Panc1 (cell line): ENCODE measurements at regions not wholly inside any gene's neighbourhood (a gene's known extent, or its start where the extent isn't known, plus 50 kb on each side); places are given as distances from the start of the nearest gene placed in this dataset.

Experiments
- POLR2AphosphoS5 ChIP-seq: IDR thresholded peaks from 2 replicates; pipeline ENCODE4 v1.6.1; 2012; ENCODE audit warnings: mild to moderate bottlenecking, low read depth, low read length, moderate library complexity
- SIN3A ChIP-seq: IDR thresholded peaks from 2 replicates; pipeline ENCODE4 v1.6.1; 2012; ENCODE audit warnings: low read depth, mild to moderate bottlenecking, low read length, moderate library complexity, borderline replicate concordance; ENCODE audit not compliant: insufficient read depth
- TCF7L2 ChIP-seq: IDR thresholded peaks from 2 replicates; pipeline ENCODE4 v1.6.1; 2011; ENCODE audit warnings: mild to moderate bottlenecking, low read depth, low read length, inconsistent platforms
- TF ChIP-seq, protein P1 (sequence below): fragments of 450-650 bp; IDR thresholded peaks from 2 replicates; pipeline ENCODE4 v1.5.1; 2017; ENCODE audit warnings: mild to moderate bottlenecking
- TF ChIP-seq, protein P2 (sequence below), 2 experiments: IDR thresholded peaks; 2 replicates each; pipeline ENCODE4 v1.6.1; 2011 to 2012; ENCODE audit warnings: low read depth in 2 of 2, control low read depth in 1 of 2, low read length in 1 of 2, mild to moderate bottlenecking in 1 of 2, moderate library complexity in 1 of 2; ENCODE audit not compliant: insufficient read depth in 1 of 2

DNA sequence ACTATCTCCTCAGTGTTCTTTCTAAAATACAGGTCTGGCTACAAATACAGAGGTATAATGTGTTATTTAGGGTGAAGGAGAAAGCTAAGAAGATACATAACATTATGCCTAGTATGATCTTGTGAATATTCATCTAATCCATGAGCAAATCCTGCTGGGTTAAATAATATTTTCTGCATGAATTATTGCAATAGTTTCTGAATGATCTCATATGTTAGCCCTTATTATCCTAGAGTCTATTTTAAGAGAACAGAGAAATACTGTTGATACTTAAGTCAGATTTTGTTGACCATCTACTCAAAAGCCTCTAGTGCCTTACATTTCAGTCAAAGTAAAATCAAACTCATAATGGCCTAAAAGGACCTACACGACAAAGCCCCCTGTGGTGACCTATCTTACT, 382.3 kb downstream of the FIGN start:
- TF ChIP-seq, protein P1, sequence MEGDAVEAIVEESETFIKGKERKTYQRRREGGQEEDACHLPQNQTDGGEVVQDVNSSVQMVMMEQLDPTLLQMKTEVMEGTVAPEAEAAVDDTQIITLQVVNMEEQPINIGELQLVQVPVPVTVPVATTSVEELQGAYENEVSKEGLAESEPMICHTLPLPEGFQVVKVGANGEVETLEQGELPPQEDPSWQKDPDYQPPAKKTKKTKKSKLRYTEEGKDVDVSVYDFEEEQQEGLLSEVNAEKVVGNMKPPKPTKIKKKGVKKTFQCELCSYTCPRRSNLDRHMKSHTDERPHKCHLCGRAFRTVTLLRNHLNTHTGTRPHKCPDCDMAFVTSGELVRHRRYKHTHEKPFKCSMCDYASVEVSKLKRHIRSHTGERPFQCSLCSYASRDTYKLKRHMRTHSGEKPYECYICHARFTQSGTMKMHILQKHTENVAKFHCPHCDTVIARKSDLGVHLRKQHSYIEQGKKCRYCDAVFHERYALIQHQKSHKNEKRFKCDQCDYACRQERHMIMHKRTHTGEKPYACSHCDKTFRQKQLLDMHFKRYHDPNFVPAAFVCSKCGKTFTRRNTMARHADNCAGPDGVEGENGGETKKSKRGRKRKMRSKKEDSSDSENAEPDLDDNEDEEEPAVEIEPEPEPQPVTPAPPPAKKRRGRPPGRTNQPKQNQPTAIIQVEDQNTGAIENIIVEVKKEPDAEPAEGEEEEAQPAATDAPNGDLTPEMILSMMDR, result no peak
- TF ChIP-seq, protein P2, sequence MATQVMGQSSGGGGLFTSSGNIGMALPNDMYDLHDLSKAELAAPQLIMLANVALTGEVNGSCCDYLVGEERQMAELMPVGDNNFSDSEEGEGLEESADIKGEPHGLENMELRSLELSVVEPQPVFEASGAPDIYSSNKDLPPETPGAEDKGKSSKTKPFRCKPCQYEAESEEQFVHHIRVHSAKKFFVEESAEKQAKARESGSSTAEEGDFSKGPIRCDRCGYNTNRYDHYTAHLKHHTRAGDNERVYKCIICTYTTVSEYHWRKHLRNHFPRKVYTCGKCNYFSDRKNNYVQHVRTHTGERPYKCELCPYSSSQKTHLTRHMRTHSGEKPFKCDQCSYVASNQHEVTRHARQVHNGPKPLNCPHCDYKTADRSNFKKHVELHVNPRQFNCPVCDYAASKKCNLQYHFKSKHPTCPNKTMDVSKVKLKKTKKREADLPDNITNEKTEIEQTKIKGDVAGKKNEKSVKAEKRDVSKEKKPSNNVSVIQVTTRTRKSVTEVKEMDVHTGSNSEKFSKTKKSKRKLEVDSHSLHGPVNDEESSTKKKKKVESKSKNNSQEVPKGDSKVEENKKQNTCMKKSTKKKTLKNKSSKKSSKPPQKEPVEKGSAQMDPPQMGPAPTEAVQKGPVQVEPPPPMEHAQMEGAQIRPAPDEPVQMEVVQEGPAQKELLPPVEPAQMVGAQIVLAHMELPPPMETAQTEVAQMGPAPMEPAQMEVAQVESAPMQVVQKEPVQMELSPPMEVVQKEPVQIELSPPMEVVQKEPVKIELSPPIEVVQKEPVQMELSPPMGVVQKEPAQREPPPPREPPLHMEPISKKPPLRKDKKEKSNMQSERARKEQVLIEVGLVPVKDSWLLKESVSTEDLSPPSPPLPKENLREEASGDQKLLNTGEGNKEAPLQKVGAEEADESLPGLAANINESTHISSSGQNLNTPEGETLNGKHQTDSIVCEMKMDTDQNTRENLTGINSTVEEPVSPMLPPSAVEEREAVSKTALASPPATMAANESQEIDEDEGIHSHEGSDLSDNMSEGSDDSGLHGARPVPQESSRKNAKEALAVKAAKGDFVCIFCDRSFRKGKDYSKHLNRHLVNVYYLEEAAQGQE (IDR thresholded peaks at IDR 0.05; ENCODE audit: insufficient read depth in 1 of 2, low read depth in 2 of 2, low read length in 1 of 2), result no peak
- TF ChIP-seq SIN3A, result no peak
- no peak for TF ChIP-seq POLR2AphosphoS5
- no peak for TF ChIP-seq TCF7L2
